Activated T-cell treated with anti-CD3 and anti-CD28 coated beads for 24 hours (primary cell): ENCODE measurements at regions not wholly inside any gene's neighbourhood (a gene's known extent, or its start where the extent isn't known, plus 50 kb on each side); places are given as distances from the start of the nearest gene placed in this dataset.
"Not testable (repeated sequence)": the region's sequence is repeated elsewhere in the genome, so short reads cannot be mapped to it uniquely, and the experiment has no call there.

ENCODE experiments used
- DNase-seq: peaks from one replicate; pipeline ENCODE4 v3.0.0-alpha.2; 2020; ENCODE audit warnings: low read depth

DNA sequence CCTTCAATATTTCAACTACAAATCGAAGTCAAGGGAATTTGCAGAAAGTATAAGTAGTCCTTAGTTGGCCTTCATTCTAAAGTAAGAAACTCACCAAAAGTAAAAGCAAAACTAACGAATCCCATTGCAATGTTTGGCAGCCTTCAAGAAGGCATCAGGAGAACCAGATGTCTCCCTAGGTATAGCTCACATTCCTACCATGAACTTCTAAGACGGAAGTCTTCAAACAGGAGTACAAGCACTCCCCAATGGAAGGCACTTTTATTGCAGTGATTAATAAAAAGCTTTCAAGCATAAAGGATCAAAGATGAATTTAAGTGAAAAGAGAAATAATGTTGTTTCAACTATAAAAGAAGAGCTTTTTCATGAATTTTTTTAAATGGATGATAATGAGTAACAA, 236.0 kb upstream of the NR5A2 start:
- DNase-seq: no peak

- DNase-seq: no peak
Observed at GRCh38 chr1:199792874-199793273, 234.6 kb upstream of the NR5A2 start.

DNA sequence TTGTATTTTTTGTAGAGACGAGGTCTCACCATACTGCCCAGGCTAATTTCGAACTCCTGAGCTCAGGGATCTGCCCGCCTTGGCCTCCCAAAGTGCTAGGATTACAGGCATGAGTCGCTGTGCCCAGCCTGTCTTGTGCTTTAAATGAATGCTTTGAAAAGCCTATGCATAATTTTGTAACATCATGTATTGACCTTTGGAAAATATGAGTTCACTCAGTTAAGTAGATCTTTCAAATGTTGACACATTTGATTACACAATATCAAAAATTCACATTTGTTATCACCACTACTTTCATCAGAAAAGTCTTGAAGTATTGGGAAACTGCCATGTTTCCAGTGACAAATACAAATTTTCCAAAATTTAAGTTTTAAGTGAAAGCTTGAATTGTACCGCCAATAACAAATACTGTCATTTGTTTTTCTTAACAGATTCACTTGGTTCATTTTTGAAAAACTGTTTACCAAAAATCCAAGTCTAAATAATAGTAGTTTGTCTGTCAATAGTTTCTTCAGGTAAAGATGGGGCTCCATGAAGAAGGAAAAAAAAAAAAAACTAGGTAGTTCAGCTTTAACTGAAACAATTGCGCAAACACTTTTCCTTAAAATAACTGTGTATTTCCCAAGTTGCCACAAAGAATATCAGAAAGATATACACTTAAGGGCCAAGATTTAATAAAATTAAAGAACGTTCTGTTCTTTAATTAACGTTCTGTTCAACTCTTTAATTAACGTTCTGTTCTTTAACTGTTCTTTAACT, 233.2 kb upstream of the NR5A2 start:
- DNase-seq: no peak

GRCh38 chr1:199799116-199799515, 228.4 kb upstream of the NR5A2 start:
- no peak for DNase-seq

- no peak for DNase-seq
Observed at GRCh38 chr1:199804526-199804925, 223.0 kb upstream of the NR5A2 start.

- DNase-seq: no peak
Observed at GRCh38 chr1:199808110-199808870, 219.2 kb upstream of the NR5A2 start.

DNA sequence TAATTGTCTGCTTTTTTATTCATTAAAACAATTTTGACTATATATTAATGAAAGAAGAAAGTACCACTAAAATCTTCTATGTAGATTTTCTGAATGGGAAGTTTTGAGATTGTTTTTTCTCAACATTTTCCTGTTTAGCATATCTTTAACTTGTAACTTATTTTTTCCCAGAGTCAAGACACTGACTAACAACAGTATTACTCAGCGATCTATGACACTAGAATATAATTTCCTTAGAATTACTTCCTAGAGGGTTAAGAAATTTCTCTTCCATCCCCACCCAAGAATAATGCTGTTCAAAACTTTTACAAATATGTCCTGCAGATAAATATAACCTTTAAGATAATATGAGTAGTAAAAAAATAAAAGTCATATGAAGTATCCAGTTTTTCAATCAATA, 218.2 kb upstream of the NR5A2 start:
- DNase-seq: no peak

DNA sequence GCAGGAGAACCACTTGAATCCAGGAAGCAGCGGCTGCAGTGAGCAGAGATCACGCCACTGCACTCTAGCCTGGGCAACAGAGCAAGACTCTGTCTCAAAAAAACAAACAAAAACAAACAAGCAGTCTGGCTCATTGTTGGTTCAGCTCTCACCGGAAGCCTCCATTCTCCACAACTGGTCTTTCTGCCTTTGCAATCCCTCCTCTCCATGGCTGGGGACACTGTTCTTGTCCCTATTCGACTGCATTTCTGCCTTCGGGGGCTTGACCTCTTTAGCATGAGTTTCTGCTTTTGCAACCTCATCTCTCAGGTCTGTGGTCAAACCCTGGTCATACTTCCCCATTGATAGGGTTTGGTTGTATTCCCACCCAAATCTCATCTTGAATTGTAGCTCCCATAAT, 216.3 kb upstream of the NR5A2 start:
- no peak for DNase-seq

- no peak for DNase-seq
Observed at GRCh38 chr1:199813198-199813597, 214.3 kb upstream of the NR5A2 start.

GRCh38 chr1:199815947-199816346, 211.6 kb upstream of the NR5A2 start:
- no peak for DNase-seq

DNA sequence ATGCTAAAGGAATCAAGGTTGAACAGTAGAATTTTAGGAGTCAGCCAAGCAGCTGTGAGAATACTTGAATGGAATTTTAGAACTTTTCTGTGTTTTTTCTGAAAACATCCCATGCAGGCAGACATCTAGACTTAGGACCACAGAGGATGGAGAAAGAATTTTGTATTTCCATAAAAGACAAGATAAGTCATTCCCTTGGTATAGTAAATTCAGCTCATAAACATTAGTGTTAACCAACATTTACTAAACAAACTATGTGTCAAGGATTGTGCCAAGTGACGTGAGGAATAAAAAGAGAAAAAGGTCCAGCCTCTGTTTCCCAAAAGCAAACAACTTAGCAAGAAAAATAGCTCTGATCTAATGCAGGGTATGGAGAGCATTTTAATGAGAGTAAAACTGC, 210.2 kb upstream of the NR5A2 start:
- no peak for DNase-seq

GRCh38 chr1:199821029-199821779, 206.3 kb upstream of the NR5A2 start:
- no peak for DNase-seq

GRCh38 chr1:199832451-199832850, 195.1 kb upstream of the NR5A2 start:
- no peak for DNase-seq

GRCh38 chr1:199834711-199835110, 192.8 kb upstream of the NR5A2 start:
- no peak for DNase-seq

DNA sequence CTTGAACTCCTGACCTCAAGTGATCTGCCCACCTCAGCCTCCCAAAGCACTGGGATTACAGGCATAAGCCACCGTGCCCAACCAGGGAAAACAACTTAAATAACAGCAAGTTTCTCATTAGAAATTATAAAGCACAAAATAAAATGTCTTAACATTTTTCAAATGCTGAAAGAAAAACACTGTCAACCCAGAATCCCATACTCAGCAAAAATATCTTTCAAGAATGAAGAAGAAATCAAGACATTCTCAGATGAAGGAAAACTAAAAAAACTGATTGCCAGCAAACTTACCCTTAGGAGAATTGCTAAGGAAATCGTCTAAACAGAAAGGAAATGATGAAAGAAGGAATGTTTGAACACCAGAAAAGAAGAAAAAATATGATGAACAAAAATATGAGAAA, 191.1 kb upstream of the NR5A2 start:
- DNase-seq: no peak

- no peak for DNase-seq
Observed at GRCh38 chr1:199837321-199837720, 190.2 kb upstream of the NR5A2 start.

GRCh38 chr1:199839608-199840007, 187.9 kb upstream of the NR5A2 start:
- not testable (repeated sequence) for DNase-seq

DNA sequence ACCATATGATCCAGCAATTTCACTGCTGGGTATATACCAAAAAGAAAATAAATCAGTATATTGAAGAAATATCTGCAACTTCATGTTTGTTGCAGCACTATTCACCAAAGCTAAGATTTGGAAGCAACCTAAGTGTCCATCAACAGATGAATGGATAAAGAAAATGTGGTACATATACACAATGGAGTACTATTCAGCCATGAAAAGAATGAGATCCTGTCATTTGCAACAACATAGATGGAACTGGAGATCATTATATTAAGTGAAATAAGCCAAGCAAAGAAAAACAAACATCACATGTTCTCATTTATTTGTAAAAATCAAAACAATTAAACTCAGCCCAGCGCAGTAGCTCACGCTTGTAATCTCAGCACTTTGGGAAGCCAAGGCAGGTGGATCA, 184.4 kb upstream of the NR5A2 start:
- not testable (repeated sequence) for DNase-seq

DNA sequence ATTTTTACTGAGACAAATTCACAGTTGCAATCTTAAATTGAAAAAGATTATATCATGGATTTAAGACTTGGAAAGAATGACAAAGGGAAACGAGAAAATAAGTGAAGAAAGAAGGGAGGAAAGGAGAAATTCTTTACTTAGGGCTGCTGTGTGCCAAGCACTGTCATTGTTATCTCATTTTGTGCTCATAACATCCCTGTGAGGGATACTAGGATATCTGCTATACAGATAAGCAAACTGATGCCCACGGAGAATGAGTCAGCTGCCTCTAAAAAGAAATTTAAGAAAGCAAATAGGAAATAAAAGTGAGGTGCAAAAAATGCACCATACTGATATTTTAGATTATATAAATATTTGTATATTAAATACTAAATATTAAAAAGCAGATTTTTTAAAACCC, 183.6 kb upstream of the NR5A2 start:
- no peak for DNase-seq

GRCh38 chr1:199847021-199847420, 180.5 kb upstream of the NR5A2 start:
- no peak for DNase-seq

DNA sequence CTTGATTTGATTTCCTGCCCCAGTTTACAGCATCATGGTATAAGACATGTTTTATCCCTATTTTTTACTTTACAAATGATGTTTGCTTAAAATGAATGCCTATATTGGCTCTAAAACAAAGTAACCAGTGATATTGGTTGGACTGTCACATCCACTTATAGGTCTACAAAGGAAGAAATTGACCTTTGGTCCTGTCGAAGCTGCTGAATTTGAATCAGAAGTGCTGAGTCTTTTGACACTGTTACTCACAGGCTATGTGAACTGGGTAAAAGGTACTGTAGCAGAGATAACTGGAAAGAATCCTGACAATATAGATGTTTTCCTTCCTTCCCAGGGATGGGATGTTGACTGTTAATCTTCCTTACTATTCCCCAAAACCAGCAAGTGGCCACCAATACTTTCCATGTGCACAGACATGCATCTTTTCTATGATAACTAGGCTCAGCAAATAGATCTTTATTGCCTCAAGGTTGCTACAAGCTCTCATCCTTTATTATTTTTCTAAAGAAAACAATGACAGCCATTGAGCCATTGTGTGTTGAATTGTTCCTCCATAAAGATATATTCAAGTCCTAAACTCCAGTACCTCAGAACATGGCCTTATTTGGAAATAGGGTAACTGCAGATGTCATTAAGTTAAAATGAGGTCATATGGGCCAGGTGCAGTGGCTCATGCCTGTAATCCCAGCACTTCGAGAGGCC, 175.9 kb upstream of the NR5A2 start:
- no peak for DNase-seq

DNA sequence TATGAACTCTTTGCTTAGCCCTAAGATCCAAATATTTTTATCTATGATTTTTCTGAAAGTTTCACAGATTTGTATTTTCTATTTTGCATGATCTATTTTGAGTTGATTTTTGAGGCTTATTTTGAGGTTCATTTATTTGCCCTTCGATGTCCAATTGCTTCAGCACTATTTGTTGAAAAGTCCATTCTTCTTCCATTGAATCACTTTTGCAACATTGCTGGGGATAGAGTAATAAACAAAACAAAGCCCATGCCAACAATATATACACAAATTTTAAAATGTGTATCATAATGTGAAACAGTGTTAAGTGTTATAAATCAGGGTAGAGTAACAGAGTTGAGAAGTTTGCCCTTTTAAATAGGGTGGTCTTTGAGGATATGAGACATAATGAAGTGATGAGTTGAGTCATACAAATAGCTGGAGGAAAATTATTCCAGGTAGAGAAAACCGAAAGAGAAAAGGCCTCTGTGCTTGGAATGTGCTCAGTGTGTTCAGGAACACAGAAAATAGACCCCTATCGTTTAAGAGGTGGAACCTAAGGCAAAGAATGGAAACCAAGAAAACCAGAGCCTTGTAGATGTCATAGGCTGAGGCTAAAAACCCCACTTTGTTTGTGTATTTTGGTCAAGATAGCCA, 172.7 kb upstream of the NR5A2 start:
- DNase-seq: no peak
